Activated CD4-positive, alpha-beta T cell treated with anti-CD3 and anti-CD28 coated beads, Interleukin-2, amount 50 U/mL, for 48 hours (primary cell): ENCODE measurements at regions not wholly inside any gene's neighbourhood (a gene's known extent, or its start where the extent isn't known, plus 50 kb on each side); places are given as distances from the start of the nearest gene placed in this dataset.
A peak's percentile ranks its signal among the peaks of the same experiment; 100 is the strongest.
"Not testable (repeated sequence)": the region's sequence is repeated elsewhere in the genome, so short reads cannot be mapped to it uniquely, and the experiment has no call there.

Experiments
- DNase-seq, 2 experiments: peaks; one replicate each; pipeline ENCODE4 v3.0.0-alpha.2; 2020

- DNase-seq: peak in 1 of 2 experiments; percentile 3
Measured at GRCh38 chrX:65451663-65452062, 82.9 kb downstream of the LAS1L start.

DNA sequence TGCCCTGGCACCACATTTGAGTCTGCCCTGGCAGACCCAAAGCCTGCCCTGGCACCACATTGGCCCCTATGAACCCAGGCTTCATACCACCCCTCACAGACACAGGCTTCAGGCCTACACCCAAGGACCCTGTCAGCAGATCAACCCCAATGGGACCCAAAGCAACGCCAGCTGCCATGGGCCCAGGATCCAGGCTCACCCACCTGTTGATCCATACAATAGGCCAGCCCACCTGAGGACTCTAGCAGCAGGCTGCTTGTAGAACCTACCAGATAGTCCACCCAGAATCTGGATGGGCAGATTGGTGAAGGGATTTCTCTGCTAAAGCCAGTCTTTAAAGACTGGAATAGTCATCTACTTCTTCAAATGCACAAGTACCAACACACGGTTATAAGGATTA, 114.4 kb downstream of the LAS1L start:
- DNase-seq: no peak

DNA sequence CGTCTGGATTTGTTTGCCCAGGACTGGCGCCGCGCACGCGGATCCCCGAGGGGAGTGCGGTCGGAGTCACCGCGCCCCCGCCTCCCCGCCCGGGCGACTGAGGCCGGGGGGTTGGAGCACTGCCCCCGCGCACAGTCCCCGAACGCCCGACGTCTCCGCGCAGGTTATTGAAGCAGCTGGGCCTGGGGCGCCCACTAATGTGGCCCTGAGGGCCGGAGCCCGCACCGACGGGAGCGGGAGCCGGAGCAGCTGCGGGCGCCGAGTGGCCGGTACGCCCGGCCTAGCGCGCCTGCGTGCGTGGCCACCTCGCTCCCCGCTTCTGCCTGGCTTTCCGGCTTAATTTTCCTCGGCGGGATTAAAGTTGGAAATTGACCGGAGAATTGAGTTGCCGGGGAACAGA, 126.9 kb downstream of the LAS1L start:
- not testable (repeated sequence) for DNase-seq

- DNase-seq: peak; percentile 18 to 19
Measured at GRCh38 chrX:65407157-65407626, 127.4 kb downstream of the LAS1L start.

GRCh38 chrX:65406532-65406931, 128.1 kb downstream of the LAS1L start:
- DNase-seq: peak; percentile 27 to 29

DNA sequence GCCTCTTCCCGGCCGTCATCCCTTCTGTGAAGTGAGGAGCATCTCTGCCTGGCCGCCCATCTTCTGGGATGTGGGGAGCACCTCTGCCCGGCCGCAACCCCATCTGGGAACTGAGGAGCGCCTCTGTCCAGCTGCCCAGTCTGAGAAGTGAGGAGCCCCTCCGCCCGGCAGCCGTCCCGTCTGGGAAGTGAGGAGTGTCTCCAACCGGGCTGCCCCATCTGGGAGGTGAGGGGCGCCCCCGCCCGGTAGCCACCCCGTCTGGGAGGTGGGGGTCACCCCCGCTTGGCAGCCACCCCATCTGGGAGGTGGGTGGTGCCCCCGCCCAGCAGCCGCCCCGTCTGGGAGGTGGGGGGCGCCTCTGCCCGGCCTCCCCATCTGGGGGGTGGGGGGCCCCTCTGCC, 142.3 kb downstream of the LAS1L start:
- DNase-seq: no peak

DNA sequence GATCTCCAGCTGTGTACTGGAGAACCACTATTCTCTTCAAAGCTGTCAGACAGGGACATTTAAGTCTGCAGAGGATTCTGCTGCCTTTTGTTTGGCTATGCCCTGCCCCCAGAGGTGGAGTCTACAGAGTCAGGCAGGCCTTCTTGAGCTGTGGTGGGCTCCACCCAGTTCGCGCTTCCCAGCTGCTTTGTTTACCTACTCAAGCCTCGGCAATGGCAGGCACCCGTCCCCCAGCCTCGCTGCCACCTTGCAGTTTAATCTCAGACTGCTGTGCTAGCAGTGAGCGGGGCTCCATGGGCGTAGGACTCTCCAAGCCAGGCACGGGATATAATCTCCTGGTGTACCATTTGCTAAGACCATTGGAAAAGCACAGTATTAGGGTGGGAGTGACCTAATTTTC, 145.5 kb downstream of the LAS1L start:
- not testable (repeated sequence) for DNase-seq
